Breast epithelium (tissue), 3 donors: ENCODE measurements at regions not wholly inside any gene's neighbourhood (a gene's known extent, or its start where the extent isn't known, plus 50 kb on each side); places are given as distances from the start of the nearest gene placed in this dataset.

ENCODE experiments used
- POLR2A ChIP-seq: fragments of 450-650 bp; IDR thresholded peaks from one replicate; pipeline ENCODE4 v1.6.1; 2016; ENCODE audit warnings: antibody characterized with exemption, mild to moderate bottlenecking, moderate library complexity
- POLR2AphosphoS5 ChIP-seq, 3 donors: sonication (generic); formaldehyde crosslinking; IDR thresholded peaks; one replicate each; pipeline ENCODE4 v1.6.1; 2017; ENCODE audit warnings: antibody characterized with exemption in 3 of 3
- TF ChIP-seq, protein P1 (sequence below), 3 donors: fragments of 450-650 bp; IDR thresholded peaks; one replicate each; pipeline ENCODE4 v1.5.1; 2016 to 2017; ENCODE audit warnings: antibody characterized with exemption in 3 of 3, mild to moderate bottlenecking in 3 of 3, moderate library complexity in 3 of 3

DNA sequence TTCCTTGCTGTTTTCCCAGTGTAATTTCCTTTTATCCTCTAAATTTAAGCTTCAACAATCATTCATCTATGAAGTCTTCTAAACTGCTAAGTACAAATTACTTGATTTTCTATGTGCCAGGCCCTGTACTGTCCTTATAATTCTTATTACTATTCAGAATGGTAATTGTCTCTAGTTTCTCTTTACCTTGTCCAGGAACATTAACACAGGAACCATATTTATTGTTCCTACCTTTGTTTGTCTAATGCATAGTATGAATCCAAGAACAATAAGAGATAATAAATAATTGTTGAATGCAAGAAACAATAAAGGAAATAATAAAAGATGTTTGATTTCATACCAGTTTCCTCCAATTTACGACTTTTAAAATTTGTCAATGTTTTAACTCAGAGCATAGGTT lies 1083.2 kb downstream of the ROBO2 start:
- TF ChIP-seq POLR2AphosphoS5 (IDR thresholded peaks at IDR 0.05): no peak
- TF ChIP-seq, protein P1, sequence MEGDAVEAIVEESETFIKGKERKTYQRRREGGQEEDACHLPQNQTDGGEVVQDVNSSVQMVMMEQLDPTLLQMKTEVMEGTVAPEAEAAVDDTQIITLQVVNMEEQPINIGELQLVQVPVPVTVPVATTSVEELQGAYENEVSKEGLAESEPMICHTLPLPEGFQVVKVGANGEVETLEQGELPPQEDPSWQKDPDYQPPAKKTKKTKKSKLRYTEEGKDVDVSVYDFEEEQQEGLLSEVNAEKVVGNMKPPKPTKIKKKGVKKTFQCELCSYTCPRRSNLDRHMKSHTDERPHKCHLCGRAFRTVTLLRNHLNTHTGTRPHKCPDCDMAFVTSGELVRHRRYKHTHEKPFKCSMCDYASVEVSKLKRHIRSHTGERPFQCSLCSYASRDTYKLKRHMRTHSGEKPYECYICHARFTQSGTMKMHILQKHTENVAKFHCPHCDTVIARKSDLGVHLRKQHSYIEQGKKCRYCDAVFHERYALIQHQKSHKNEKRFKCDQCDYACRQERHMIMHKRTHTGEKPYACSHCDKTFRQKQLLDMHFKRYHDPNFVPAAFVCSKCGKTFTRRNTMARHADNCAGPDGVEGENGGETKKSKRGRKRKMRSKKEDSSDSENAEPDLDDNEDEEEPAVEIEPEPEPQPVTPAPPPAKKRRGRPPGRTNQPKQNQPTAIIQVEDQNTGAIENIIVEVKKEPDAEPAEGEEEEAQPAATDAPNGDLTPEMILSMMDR (IDR thresholded peaks at IDR 0.05): no peak
- no peak for TF ChIP-seq POLR2A
